ENCODE measurements at regions not wholly inside any gene's neighbourhood (a gene's known extent, or its start where the extent isn't known, plus 50 kb on each side); places are given as distances from the start of the nearest gene placed in this dataset.
"Not testable (repeated sequence)": the region's sequence is repeated elsewhere in the genome, so short reads cannot be mapped to it uniquely, and the experiment has no call there.

GRCh38 chr20:29320216-29320949, 1937.1 kb upstream of the DEFB115 start:
- not testable (repeated sequence) for DNase-seq (ENCODE audit: low spot score)

DNA sequence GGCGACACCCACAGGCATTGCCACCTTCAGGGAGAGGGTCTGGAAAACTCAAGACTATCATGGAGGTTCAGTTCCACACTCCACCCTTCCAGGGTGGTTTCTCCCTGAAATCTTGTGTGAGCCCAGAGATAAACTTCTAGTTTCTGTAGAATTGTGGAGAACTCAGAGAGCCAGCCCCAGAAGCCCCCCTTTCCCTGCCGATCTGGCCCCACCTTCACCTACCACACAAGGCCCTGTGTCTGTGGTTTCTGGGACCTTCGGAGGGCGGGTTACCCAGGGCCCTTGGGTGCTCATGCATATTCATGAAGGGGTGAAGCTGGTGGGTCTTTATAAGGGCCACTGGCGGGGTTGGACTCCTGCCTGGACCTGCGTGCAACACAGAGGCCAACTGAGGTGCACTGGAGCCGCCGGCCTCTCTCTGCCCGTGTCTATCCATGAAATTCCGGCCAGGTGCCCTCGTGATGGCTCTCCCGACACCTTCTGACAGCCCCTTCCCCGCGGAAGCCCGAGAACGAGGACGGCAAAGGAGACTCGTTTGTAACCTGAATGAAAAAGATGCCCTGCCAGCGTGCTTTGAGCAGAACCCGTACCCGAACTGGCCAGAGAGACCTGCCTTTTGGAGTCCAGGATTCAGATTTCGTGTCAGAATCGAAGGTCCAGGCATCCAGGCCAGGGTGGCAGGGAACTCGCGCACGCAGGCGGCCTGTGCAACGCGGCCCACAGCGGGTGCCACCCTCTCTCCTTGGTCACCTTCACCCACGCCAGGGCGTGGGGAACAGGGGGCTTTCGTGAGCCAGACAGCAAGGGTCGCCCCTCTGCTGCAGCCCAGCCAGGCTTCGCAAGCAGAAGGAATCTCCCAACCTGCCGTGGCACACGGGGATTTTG, 1933.6 kb upstream of the DEFB115 start:
- DNase-seq (ENCODE audit: low spot score) = not testable (repeated sequence)

DNA sequence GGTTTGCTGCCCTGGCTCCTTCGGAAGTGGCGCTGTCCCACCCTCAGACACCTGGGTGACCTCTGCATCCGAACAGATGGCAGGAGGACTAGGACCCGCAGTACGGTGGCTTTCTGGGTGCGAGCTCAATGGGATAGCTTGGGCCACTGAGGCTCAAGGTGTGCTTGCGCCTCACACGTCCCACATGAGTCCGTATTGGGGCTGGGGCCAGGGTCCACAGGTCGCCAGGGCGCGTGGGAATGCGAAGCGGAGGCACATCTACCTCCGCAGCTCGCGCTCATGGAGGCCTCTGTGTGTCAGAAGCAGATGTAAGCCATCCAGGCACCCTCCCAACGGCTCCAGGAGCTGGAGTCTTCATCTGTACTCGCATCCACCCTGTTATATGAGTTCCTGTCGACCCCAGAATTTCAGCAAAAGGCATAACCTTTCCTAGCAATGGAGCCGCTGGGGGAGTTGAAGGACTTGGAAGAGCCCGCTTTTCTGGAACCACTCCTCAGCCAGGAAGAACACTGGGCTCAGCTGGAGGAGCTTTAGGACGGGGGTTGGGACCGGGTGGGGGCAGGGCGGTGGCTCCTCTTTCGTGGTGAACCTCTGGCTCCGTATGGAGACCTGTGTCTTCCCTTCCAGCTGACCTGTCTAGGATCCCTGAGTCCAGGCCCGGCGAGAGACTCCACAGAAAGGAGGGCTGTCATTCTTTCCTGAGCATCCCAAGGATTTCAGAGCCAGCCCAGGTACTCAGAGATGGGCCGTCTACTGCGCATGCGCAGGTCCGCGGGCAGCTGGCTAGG, 1932.8 kb upstream of the DEFB115 start:
- not testable (repeated sequence) for DNase-seq (ENCODE audit: low spot score)

DNA sequence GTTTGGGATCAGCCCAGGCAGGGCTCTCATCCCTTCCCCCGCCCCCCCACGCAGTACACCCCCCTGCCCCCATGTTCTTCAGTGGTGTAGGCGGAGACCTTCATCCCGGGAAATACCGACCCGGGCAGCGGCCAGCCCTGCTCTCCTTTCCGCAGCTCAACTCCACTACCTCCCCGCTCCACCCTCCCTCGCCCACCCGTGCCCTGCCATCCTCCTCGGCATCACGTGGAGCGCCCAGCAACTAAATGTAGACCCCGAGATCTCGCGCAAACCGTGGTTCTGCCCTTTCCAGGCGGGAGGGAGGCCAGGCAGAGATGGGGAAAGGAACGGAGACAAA, 1932.2 kb upstream of the DEFB115 start:
- DNase-seq (ENCODE audit: low spot score) = no peak

DNA sequence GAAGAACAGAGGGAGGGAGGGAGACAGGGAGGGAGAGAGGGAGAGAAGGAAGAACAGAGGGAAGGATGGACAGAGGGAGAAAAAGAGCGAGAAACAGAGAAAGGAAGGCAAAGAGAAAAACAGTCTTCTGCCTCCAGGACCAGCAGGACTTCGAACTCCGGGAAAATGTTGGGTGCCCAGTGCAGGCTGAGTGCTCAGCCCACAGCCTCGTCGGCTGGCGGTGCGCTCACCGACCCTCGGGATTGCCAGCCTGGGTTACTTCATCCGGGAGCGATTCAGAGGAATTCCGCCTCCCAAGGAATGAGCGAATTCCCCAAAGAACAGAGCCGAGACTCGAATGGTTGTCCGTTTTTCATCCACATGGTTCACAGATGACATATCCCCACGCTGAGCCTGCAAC, 1931.7 kb upstream of the DEFB115 start:
- DNase-seq (ENCODE audit: low spot score) = not testable (repeated sequence)

- no peak for DNase-seq (ENCODE audit: low spot score)
Observed at GRCh38 chr20:29326376-29327070, 1930.9 kb upstream of the DEFB115 start.

DNA sequence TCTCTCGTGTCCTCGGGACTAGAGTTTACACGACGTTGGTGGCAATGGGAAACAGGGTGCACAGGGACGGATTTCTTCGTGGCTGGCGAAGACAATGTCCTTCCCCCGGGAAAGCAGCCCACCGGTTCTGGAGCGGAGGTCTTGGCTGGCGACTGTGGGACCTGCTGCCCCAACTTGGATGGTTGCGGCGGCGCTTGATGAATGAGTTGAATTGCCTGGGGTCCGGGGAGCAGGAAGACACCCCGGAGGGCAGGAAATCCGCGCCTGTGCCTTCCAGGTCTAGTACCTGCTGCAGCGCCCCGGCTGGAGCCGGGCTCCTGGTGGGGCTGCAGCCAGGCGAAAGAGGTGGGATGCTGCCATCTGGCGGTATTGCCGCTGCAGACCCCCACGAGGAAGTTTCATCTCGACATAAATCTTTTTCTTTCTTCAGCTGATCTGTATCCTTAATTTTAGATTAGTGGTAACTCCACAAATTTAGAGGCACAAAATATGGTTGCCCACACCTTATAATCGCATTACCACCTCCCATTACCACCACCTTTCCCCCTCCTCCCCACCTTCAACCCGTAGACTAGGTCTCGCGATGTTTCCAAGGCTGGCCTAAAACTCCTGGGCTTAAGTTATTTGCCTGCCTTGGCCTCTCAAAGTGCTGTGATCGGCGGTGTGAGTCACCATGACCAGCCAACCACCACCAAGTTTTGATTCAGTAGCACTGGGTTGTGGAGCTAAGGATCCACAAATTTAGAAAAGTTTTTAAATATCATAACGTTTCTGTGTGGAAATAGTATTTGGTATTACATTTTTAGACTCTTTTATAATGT, 1929.7 kb upstream of the DEFB115 start:
- DNase-seq (ENCODE audit: low spot score) = not testable (repeated sequence)

- DNase-seq (ENCODE audit: low spot score) = not testable (repeated sequence)
Observed at GRCh38 chr20:29330429-29331115, 1926.9 kb upstream of the DEFB115 start.

DNA sequence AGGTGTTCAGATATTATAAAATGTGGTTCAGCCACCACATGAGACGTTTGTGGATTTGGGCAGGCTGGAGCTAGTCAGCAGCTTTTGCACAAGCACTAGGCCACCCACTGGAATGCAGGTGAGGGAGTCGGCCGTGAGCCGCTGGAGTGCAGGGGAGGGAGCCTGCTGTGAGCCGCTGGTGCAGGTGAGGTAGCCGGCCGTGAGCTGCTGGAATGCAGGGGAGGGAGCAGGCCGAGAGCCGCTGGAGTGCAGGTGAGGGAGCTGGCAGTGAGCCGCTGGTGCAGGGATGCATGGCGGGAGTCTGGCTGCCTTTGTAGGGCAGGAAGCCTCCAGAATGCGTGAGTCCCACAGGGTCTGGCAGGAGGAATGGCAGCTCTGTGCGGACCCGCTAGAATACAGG, 1907.6 kb upstream of the DEFB115 start:
- DNase-seq (ENCODE audit: low spot score) = no peak

DNA sequence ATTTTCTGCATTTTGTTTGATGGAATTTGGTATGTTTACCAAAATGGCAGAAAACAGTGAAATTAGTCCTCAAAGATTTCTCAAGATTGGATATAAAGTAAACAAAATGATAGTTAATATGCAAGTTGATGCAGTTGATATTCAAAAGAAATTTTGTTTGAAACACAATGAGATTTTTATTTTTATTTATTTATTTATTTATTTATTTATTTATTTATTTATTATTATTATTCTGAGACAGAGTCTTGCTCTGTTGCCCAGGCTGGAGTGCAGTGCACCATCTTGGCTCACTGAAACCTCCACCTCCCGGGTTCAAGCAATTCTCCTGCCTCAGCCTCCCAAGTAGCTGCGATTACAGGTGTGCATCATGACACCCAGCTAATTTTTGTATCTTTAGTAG, 1881.5 kb upstream of the DEFB115 start:
- DNase-seq (ENCODE audit: low spot score) = not testable (repeated sequence)

- DNase-seq (ENCODE audit: low spot score) = not testable (repeated sequence)
Observed at GRCh38 chr20:29392853-29393252, 1864.6 kb upstream of the DEFB115 start.

GRCh38 chr20:29408034-29408695, 1849.3 kb upstream of the DEFB115 start:
- no peak for DNase-seq (ENCODE audit: low spot score)

DNA sequence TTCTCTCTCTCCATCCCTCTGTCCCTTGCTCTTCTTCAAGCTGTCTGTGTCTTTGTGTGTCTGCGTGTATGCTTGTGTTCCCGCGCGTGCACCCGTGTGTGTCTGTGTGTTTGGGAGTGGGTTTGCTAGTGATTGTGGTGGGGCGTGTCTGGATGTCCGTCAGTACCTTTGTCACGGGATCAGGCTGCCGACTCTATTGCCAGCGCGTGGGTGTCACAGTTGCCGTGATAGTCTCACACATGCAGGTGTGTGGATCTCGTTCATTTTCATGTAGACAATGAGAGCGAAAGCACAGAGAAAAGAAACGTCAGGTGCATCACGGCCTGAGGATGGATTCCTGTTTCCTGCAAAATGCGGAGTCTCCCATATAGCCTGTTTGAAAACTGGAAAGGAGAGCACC, 1848.8 kb upstream of the DEFB115 start:
- not testable (repeated sequence) for DNase-seq (ENCODE audit: low spot score)

DNA sequence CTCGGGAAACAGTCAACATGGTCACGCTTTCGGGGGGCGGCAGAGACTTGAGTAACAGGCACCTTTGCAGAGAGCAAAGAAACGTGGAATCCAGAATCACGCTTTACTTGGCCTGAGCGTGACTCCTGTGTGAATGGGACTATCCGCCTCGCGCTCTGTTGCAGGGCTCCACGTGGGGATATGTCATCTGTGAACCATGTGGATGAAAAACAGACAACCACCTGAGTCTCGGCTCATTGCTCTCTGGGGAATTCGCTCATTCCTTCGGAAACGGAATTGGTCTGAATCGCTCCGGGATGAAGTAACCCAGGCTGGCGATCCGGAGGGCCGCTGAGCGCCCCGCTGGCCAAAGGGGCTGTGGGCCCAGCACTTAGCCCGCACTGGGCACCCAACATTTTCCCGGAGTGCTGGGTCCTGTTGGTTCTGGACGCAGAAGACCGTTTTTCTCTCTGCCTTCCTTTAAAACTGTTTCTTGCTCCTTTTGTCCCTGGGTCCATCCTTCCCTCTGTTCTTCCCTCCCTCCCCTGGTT, 1848.2 kb upstream of the DEFB115 start:
- not testable (repeated sequence) for DNase-seq (ENCODE audit: low spot score)

GRCh38 chr20:29409833-29410805, 1847.3 kb upstream of the DEFB115 start:
- no peak for DNase-seq (ENCODE audit: low spot score)

- DNase-seq (ENCODE audit: low spot score) = no peak
Observed at GRCh38 chr20:29410806-29411457, 1846.5 kb upstream of the DEFB115 start.

GRCh38 chr20:29411458-29411820, 1846.0 kb upstream of the DEFB115 start:
- DNase-seq (ENCODE audit: low spot score) = not testable (repeated sequence)

- DNase-seq (ENCODE audit: low spot score) = no peak
Observed at GRCh38 chr20:29419378-29419777, 1838.1 kb upstream of the DEFB115 start.

Measured in hematopoietic multipotent progenitor cell treated with erythropoietin and hydrocortisone succinate and interleukin-3 and kit ligand, for 17 days (in vitro differentiated cells).